GM18870 (cell line): ENCODE measurements at regions not wholly inside any gene's neighbourhood (a gene's known extent, or its start where the extent isn't known, plus 50 kb on each side); places are given as distances from the start of the nearest gene placed in this dataset.

ENCODE experiments used
- ATAC-seq: cut with Tn5 transposase; IDR thresholded peaks from one replicate; pipeline ENCODE4 v1.9.1; 2021; ENCODE audit warnings: moderate library complexity; ENCODE audit not compliant: unreplicated experiment

GRCh38 chr6:166010136-166010960 lies 157.3 kb downstream of the TBXT start:
- ATAC-seq: no peak

GRCh38 chr6:166009385-166010031 lies 158.1 kb downstream of the TBXT start:
- no peak for ATAC-seq

GRCh38 chr6:166008441-166009369 lies 158.9 kb downstream of the TBXT start:
- no peak for ATAC-seq

GRCh38 chr6:166007349-166008263 lies 160.0 kb downstream of the TBXT start:
- ATAC-seq: no peak

- no peak for ATAC-seq
Observed at GRCh38 chr6:166006900-166007301, 160.8 kb downstream of the TBXT start.

- no peak for ATAC-seq
Observed at GRCh38 chr6:166005944-166006899, 161.4 kb downstream of the TBXT start.

GRCh38 chr6:166005401-166005943 lies 162.2 kb downstream of the TBXT start:
- ATAC-seq: no peak

- ATAC-seq: no peak
Observed at GRCh38 chr6:166004876-166005275, 162.8 kb downstream of the TBXT start.

GRCh38 chr6:166004471-166004870 lies 163.2 kb downstream of the TBXT start:
- ATAC-seq: no peak

- ATAC-seq: no peak
Observed at GRCh38 chr6:166003569-166003968, 164.1 kb downstream of the TBXT start.

- ATAC-seq: no peak
Observed at GRCh38 chr6:166001359-166001758, 166.3 kb downstream of the TBXT start.

- no peak for ATAC-seq
Observed at GRCh38 chr6:165999279-165999678, 168.4 kb downstream of the TBXT start.

- no peak for ATAC-seq
Observed at GRCh38 chr6:165998072-165998471, 169.6 kb downstream of the TBXT start.

- no peak for ATAC-seq
Observed at GRCh38 chr6:165991341-165991740, 176.3 kb downstream of the TBXT start.

GRCh38 chr6:165990216-165990615 lies 177.4 kb downstream of the TBXT start:
- no peak for ATAC-seq

GRCh38 chr6:165988757-165989456 lies 178.7 kb downstream of the TBXT start:
- ATAC-seq: no peak

- no peak for ATAC-seq
Observed at GRCh38 chr6:165988302-165988756, 179.3 kb downstream of the TBXT start.
